ENCODE measurements at regions not wholly inside any gene's neighbourhood (a gene's known extent, or its start where the extent isn't known, plus 50 kb on each side); places are given as distances from the start of the nearest gene placed in this dataset.

DNA sequence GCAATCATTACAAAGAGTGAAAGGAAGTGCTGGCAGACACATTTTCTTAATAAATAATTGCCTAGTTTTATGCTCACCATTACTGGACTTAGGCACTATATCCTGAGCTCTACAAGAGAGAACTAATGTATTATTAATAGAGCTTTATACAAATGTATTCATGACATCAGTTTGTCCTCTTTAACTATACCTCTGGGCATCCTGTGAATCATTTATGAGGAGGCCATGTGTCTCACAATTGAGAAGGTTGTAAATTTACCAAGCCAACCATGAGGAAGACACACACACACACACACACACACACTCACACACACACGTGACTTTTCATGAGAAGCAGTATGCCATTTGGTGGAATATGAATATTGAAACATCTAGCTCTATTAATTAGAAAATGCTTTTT lies 728.2 kb downstream of the ARAP2 start:
- intact Hi-C loops (cut with micrococcal nuclease), result no loop called here
- H3K4me3 Mint-ChIP-seq, result no peak overlapping the region
- TF ChIP-seq, protein P1, sequence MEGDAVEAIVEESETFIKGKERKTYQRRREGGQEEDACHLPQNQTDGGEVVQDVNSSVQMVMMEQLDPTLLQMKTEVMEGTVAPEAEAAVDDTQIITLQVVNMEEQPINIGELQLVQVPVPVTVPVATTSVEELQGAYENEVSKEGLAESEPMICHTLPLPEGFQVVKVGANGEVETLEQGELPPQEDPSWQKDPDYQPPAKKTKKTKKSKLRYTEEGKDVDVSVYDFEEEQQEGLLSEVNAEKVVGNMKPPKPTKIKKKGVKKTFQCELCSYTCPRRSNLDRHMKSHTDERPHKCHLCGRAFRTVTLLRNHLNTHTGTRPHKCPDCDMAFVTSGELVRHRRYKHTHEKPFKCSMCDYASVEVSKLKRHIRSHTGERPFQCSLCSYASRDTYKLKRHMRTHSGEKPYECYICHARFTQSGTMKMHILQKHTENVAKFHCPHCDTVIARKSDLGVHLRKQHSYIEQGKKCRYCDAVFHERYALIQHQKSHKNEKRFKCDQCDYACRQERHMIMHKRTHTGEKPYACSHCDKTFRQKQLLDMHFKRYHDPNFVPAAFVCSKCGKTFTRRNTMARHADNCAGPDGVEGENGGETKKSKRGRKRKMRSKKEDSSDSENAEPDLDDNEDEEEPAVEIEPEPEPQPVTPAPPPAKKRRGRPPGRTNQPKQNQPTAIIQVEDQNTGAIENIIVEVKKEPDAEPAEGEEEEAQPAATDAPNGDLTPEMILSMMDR (IDR thresholded peaks at IDR 0.05), result no peak

DNA sequence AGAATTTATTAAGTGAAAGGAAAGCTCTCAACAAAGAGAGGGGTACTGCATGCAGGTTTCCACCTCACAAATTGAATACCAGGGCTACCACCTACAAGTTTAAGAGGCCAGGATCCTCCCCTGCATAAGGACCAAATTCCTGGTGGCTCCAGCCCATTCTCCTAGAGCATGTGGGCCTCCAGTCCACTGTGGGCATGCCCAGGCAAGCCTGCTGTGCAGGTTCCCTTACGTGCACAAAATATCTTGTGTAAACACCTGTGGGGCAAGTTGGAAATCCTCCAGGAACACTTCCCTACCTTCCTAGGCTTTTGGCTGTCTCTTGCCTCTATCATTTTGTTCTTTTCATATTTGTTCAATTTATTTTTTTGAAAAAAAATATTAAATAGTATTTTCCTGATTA lies 724.3 kb downstream of the ARAP2 start:
- Histone ChIP-seq H3K27ac (ENCODE audit: low read depth in 1 of 2, low read length in 2 of 2) (no peak overlapping the region), H3K79me2 (ENCODE audit: insufficient read depth, low read length) (no peaks in the 10 kb centered on the region), H3K4me1 (ENCODE audit: control insufficient read depth in 1 of 2, insufficient read depth in 2 of 2, low read length in 2 of 2) (no peaks in the 10 kb centered on the region), H3K4me2 (replicated peaks; ENCODE audit: extremely low read depth, low read length, poor library complexity, severe bottlenecking) (no peak overlapping the region), H3K4me3 (replicated peaks in 1 of 3; ENCODE audit: low read depth in 2 of 3, low read length in 3 of 3) (no peak overlapping the region), H3K9ac (ENCODE audit: insufficient read depth, low read length, poor library complexity, severe bottlenecking) (no peak overlapping the region), H2AFZ (ENCODE audit: insufficient read depth, low read depth, low read length, poor library complexity, severe bottlenecking) (no peak overlapping the region), H4K20me1 (ENCODE audit: insufficient read depth, low read length) (no peaks in the 10 kb centered on the region), H3K9me3 (replicated peaks in 1 of 2; ENCODE audit: control insufficient read depth in 1 of 2, insufficient read depth in 1 of 2, low read length in 2 of 2) (no peaks in the 10 kb centered on the region), H3K27me3 (ENCODE audit: control insufficient read depth in 2 of 2, insufficient read depth in 2 of 2, low read length in 2 of 2) (no peaks in the 10 kb centered on the region), H3K36me3 (replicated peaks in 1 of 2; ENCODE audit: control insufficient read depth in 1 of 2, insufficient read depth in 2 of 2, low read length in 2 of 2) (no peaks in the 10 kb centered on the region)
- no peak overlapping the region for H3K27ac Mint-ChIP-seq
- 88% methylated on average over 1 of the region's 1 CpG for WGBS (ENCODE audit: insufficient coverage)
- H3K4me3 Mint-ChIP-seq, result no peak overlapping the region
- TF ChIP-seq, protein P1 (IDR thresholded peaks at IDR 0.05), result no peak
- no peak for DNase-seq
- H3K4me1 Mint-ChIP-seq, result no peaks in the 10 kb centered on the region
- H3K36me3 Mint-ChIP-seq, result no peaks in the 10 kb centered on the region
- intact Hi-C loops (cut with micrococcal nuclease), result no loop called here
- peaks cover 0 to 1% (median 1%) of the 10 kb centered on the region in 3 donors for H3K27me3 Mint-ChIP-seq (ENCODE audit: low read depth in 3 of 3)
- peaks cover 0 to 2% (median 0%) of the 10 kb centered on the region in 7 donors for H3K9me3 Mint-ChIP-seq

More for the DNA sequence above, 728.2 kb downstream of the ARAP2 start:
- Histone ChIP-seq H3K36me3 (replicated peaks in 1 of 2; ENCODE audit: control insufficient read depth in 1 of 2, insufficient read depth in 2 of 2, low read length in 2 of 2) (no peaks in the 10 kb centered on the region), H3K4me3 (replicated peaks in 1 of 3; ENCODE audit: low read depth in 2 of 3, low read length in 3 of 3) (no peak overlapping the region), H4K20me1 (ENCODE audit: insufficient read depth, low read length) (no peaks in the 10 kb centered on the region), H3K27me3 (ENCODE audit: control insufficient read depth in 2 of 2, insufficient read depth in 2 of 2, low read length in 2 of 2) (no peaks in the 10 kb centered on the region), H3K27ac (ENCODE audit: low read depth in 1 of 2, low read length in 2 of 2) (no peak overlapping the region), H2AFZ (ENCODE audit: insufficient read depth, low read depth, low read length, poor library complexity, severe bottlenecking) (no peak overlapping the region), H3K9ac (ENCODE audit: insufficient read depth, low read length, poor library complexity, severe bottlenecking) (no peak overlapping the region), H3K9me3 (replicated peaks in 1 of 2; ENCODE audit: control insufficient read depth in 1 of 2, insufficient read depth in 1 of 2, low read length in 2 of 2) (no peaks in the 10 kb centered on the region), H3K79me2 (ENCODE audit: insufficient read depth, low read length) (no peaks in the 10 kb centered on the region), H3K4me2 (replicated peaks; ENCODE audit: extremely low read depth, low read length, poor library complexity, severe bottlenecking) (no peak overlapping the region), H3K4me1 (ENCODE audit: control insufficient read depth in 1 of 2, insufficient read depth in 2 of 2, low read length in 2 of 2) (no peaks in the 10 kb centered on the region)
- no peak for DNase-seq
- H3K27ac Mint-ChIP-seq, result no peak overlapping the region
- H3K27me3 Mint-ChIP-seq (ENCODE audit: low read depth in 3 of 3), result peaks cover 0 to 2% (median 1%) of the 10 kb centered on the region in 3 donors
- no peaks in the 10 kb centered on the region for H3K36me3 Mint-ChIP-seq
- H3K9me3 Mint-ChIP-seq, result no peaks in the 10 kb centered on the region
- WGBS (ENCODE audit: insufficient coverage), result no CpG with 5 or more reads among the region's 1 CpG
- no peaks in the 10 kb centered on the region for H3K4me1 Mint-ChIP-seq
